GM12892 (cell line): ENCODE measurements at regions not wholly inside any gene's neighbourhood (a gene's known extent, or its start where the extent isn't known, plus 50 kb on each side); places are given as distances from the start of the nearest gene placed in this dataset.

Source experiments
- POLR2A ChIP-seq: IDR thresholded peaks from 2 replicates; pipeline ENCODE4 v1.6.1; 2011; ENCODE audit warnings: low read depth, low read length, control low read depth
- POLR2AphosphoS5 ChIP-seq: IDR thresholded peaks from 2 replicates; pipeline ENCODE4 v1.6.1; 2011; ENCODE audit warnings: low read depth, low read length, control low read depth

DNA sequence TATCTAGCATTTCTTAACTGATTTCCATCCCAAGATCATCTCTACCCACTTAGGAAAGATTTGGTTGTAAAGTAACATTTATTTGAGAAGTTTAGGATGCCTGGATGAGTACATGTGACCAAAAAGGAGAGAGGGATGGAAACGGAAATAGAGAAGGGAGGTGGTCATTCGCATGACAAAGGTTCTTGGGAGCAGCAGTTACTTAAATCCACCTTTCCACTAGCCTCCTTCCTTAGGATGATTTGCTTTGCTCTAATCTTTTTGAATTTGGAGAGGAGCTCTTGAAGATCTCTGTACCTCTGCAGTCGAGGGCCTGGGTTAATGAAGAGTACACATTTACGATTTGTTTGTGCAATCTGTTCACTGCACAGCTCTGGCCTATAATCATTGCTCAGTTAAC is 623.5 kb downstream of the EPHA4 start:
- TF ChIP-seq POLR2AphosphoS5: no peak
- TF ChIP-seq POLR2A: no peak
